T-helper 17 cell (primary cell): ENCODE measurements at regions not wholly inside any gene's neighbourhood (a gene's known extent, or its start where the extent isn't known, plus 50 kb on each side); places are given as distances from the start of the nearest gene placed in this dataset.

Experiments
- ATAC-seq: fragments of 150-1000 bp; cut with Tn5 transposase; 2 replicates; pipeline ENCODE4 v1.10.0; 2021; ENCODE audit warnings: mild to moderate bottlenecking, moderate library complexity
- DNase-seq, 3 donors: peaks; one replicate each; pipeline versions ENCODE4 v3.0.0 to v3.0.0-alpha.2; 2020 to 2021
- H3K9me3 ChIP-seq: one replicate; pipeline ENCODE4 v1.7.0; 2013; ENCODE audit warnings: low read length, mild to moderate bottlenecking; ENCODE audit not compliant: control insufficient read depth, poor library complexity, severe bottlenecking
- H3K27ac Mint-ChIP-seq: one replicate; pipeline ENCODE4 v1.8.0; 2022; ENCODE audit warnings: mild to moderate bottlenecking, moderate library complexity, mixed read lengths
- H3K27me3 Mint-ChIP-seq: one replicate; pipeline ENCODE4 v1.8.0; 2022; ENCODE audit warnings: mixed read lengths
- H3K36me3 Mint-ChIP-seq: one replicate; pipeline ENCODE4 v1.8.0; 2022; ENCODE audit warnings: low read depth, mixed read lengths
- H3K4me1 Mint-ChIP-seq: one replicate; pipeline ENCODE4 v1.8.0; 2022; ENCODE audit warnings: mild to moderate bottlenecking, mixed read lengths
- H3K4me3 Mint-ChIP-seq: one replicate; pipeline ENCODE4 v1.8.0; 2022; ENCODE audit warnings: mild to moderate bottlenecking, moderate library complexity, mixed read lengths

- DNase-seq = no peak
- H3K4me1 Mint-ChIP-seq = no peaks in the 10 kb centered on the region
- ATAC-seq = no peak
- no peak overlapping the region for H3K4me3 Mint-ChIP-seq
- no peaks in the 10 kb centered on the region for H3K27me3 Mint-ChIP-seq
- H3K9me3 ChIP-seq = no peaks in the 10 kb centered on the region
- no peak overlapping the region for H3K27ac Mint-ChIP-seq
- no peaks in the 10 kb centered on the region for H3K36me3 Mint-ChIP-seq
Measured at GRCh38 chr11:26043665-26044064, 288.3 kb upstream of the ANO3 start.

GRCh38 chr11:26044389-26044788, 287.5 kb upstream of the ANO3 start:
- DNase-seq (no peak), ATAC-seq (no peak)
- Mint-ChIP-seq H3K36me3 (no peaks in the 10 kb centered on the region), H3K27me3 (no peaks in the 10 kb centered on the region), H3K4me3 (no peak overlapping the region), H3K4me1 (no peaks in the 10 kb centered on the region), H3K27ac (no peak overlapping the region)
- H3K9me3 ChIP-seq = no peaks in the 10 kb centered on the region

DNA sequence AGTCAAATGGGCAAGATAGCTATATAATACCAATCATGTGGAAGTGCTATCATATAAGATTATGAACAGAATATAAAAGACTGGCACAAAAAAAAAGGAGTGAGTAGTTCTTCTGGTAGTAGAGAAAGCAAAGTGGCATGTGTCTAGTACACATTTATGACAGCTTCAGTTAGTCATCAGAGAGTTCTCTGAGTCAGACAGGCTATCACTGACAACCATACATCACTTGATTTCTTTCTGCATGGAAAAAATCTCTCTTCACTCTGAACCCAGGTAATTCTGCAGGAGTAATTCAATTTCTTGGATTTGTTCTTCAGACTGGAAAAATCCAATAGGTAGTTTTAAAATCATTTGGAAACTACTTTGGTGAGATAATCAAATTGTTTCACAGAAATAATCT, 286.8 kb upstream of the ANO3 start:
- Mint-ChIP-seq H3K36me3 (no peaks in the 10 kb centered on the region), H3K4me1 (no peaks in the 10 kb centered on the region), H3K4me3 (no peak overlapping the region), H3K27me3 (no peaks in the 10 kb centered on the region), H3K27ac (no peak overlapping the region)
- no peaks in the 10 kb centered on the region for H3K9me3 ChIP-seq
- no peak for DNase-seq
- no peak for ATAC-seq

DNA sequence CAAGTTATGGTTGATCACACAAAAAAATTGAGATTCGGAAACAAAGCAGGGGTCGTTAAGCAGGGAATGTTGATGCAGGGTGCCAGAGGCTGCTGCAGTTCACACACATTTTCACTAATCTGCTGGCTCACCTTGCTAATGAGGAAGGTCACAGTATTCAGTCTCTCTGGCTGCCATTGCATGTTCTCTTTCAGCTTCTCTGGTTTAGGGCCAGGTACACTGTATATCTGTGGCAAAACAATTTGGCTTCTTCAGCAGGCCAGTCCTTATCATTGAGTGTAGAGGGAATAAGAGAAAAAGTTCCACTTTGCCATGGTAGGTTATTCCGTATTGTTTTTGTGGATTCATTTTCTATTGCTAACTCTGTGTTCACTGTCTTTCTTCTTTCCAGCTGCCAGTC, 283.7 kb upstream of the ANO3 start:
- Mint-ChIP-seq H3K36me3 (no peaks in the 10 kb centered on the region), H3K4me1 (no peaks in the 10 kb centered on the region), H3K27me3 (no peaks in the 10 kb centered on the region), H3K4me3 (no peak overlapping the region), H3K27ac (no peak overlapping the region)
- ATAC-seq (no peak), DNase-seq (no peak)
- peaks cover 3% of the 10 kb centered on the region for H3K9me3 ChIP-seq

DNA sequence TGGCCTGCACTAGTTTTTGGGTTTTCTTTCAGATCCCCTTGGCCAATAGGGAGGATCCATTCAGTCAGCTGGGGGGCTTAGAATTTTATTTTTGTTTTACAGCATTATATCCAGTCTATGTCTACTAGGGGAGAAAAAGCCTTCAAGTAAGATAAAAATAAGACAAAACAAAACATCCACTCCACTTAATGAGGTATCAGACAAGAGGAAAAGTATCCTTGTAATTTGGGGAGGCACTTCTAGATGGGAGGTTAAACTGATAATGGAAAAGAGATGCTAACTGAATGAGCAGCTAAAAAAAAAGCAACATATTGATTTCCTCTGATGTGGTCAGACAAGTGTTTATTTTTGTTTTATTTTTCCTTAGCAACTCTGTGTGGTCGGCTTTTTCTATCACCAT, 278.0 kb upstream of the ANO3 start:
- H3K4me3 Mint-ChIP-seq = no peak overlapping the region
- no peaks in the 10 kb centered on the region for H3K36me3 Mint-ChIP-seq
- H3K27me3 Mint-ChIP-seq = no peaks in the 10 kb centered on the region
- H3K27ac Mint-ChIP-seq = no peak overlapping the region
- H3K4me1 Mint-ChIP-seq = no peaks in the 10 kb centered on the region
- ATAC-seq (no peak), DNase-seq (no peak)
- peaks cover 3% of the 10 kb centered on the region for H3K9me3 ChIP-seq

GRCh38 chr11:26062660-26063059, 269.3 kb upstream of the ANO3 start:
- H3K9me3 ChIP-seq = no peaks in the 10 kb centered on the region
- Mint-ChIP-seq H3K27me3 (no peaks in the 10 kb centered on the region), H3K36me3 (no peaks in the 10 kb centered on the region), H3K4me1 (no peaks in the 10 kb centered on the region), H3K4me3 (no peak overlapping the region), H3K27ac (no peak overlapping the region)
- ATAC-seq (no peak), DNase-seq (no peak)

GRCh38 chr11:26063915-26064314, 268.0 kb upstream of the ANO3 start:
- no peak for ATAC-seq
- no peak for DNase-seq
- Mint-ChIP-seq H3K36me3 (no peaks in the 10 kb centered on the region), H3K4me3 (no peak overlapping the region), H3K4me1 (no peaks in the 10 kb centered on the region), H3K27me3 (no peaks in the 10 kb centered on the region), H3K27ac (no peak overlapping the region)
- H3K9me3 ChIP-seq = no peaks in the 10 kb centered on the region

GRCh38 chr11:26065944-26066343, 266.0 kb upstream of the ANO3 start:
- H3K9me3 ChIP-seq = no peaks in the 10 kb centered on the region
- Mint-ChIP-seq H3K4me3 (no peak overlapping the region), H3K27me3 (no peaks in the 10 kb centered on the region), H3K36me3 (no peaks in the 10 kb centered on the region), H3K27ac (no peak overlapping the region), H3K4me1 (no peaks in the 10 kb centered on the region)
- DNase-seq (no peak), ATAC-seq (no peak)

- Mint-ChIP-seq H3K36me3 (no peaks in the 10 kb centered on the region), H3K27ac (no peak overlapping the region), H3K4me1 (no peaks in the 10 kb centered on the region), H3K4me3 (no peak overlapping the region), H3K27me3 (no peaks in the 10 kb centered on the region)
- ATAC-seq = no peak
- no peaks in the 10 kb centered on the region for H3K9me3 ChIP-seq
- no peak for DNase-seq
Measured at GRCh38 chr11:26070714-26071380, 261.1 kb upstream of the ANO3 start.

- Mint-ChIP-seq H3K27ac (no peak overlapping the region), H3K27me3 (no peaks in the 10 kb centered on the region), H3K4me3 (no peak overlapping the region), H3K36me3 (no peaks in the 10 kb centered on the region), H3K4me1 (no peaks in the 10 kb centered on the region)
- no peak for ATAC-seq
- no peak for DNase-seq
- no peaks in the 10 kb centered on the region for H3K9me3 ChIP-seq
Measured at GRCh38 chr11:26072614-26073153, 259.2 kb upstream of the ANO3 start.

GRCh38 chr11:26073646-26074045, 258.3 kb upstream of the ANO3 start:
- no peaks in the 10 kb centered on the region for H3K36me3 Mint-ChIP-seq
- no peak overlapping the region for H3K27ac Mint-ChIP-seq
- H3K4me3 Mint-ChIP-seq = no peak overlapping the region
- no peak for ATAC-seq
- no peaks in the 10 kb centered on the region for H3K4me1 Mint-ChIP-seq
- H3K9me3 ChIP-seq = no peaks in the 10 kb centered on the region
- no peaks in the 10 kb centered on the region for H3K27me3 Mint-ChIP-seq
- DNase-seq = no peak

GRCh38 chr11:26076233-26076990, 255.5 kb upstream of the ANO3 start:
- H3K4me1 Mint-ChIP-seq = no peaks in the 10 kb centered on the region
- no peaks in the 10 kb centered on the region for H3K27me3 Mint-ChIP-seq
- H3K4me3 Mint-ChIP-seq = no peak overlapping the region
- H3K36me3 Mint-ChIP-seq = no peaks in the 10 kb centered on the region
- DNase-seq = no peak
- no peak for ATAC-seq
- H3K9me3 ChIP-seq = no peaks in the 10 kb centered on the region
- no peak overlapping the region for H3K27ac Mint-ChIP-seq

DNA sequence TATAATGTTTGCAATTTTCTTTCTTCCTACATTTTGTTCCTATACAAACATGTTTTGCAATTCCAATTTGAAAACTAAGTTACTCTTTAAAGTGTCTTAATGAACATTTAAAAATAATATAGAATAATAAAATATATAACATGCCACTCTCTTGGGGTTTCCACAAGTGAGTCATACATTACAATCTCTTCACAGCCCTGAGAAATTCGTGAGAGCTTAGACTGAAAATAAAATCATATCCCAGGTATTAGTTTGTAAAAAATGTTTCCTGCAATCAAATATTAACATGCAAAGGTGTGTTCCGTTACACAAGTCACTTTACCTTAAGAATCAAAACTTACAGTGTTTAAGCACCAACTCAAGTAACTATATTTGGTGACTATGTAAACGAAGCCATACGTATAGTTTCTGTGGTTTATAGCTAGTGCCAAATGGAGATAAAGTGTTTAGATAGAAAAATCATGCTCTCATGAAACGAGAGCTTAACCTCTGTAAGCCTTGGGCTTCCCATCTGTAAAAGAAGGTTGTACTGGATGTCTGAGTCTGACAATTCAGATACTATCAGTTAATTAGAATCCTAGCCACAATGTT, 253.6 kb upstream of the ANO3 start:
- ATAC-seq = no peak
- Mint-ChIP-seq H3K4me3 (no peak overlapping the region), H3K27ac (no peak overlapping the region), H3K36me3 (no peaks in the 10 kb centered on the region), H3K4me1 (no peaks in the 10 kb centered on the region), H3K27me3 (no peaks in the 10 kb centered on the region)
- H3K9me3 ChIP-seq = no peaks in the 10 kb centered on the region
- no peak for DNase-seq
